ENCODE measurements at regions not wholly inside any gene's neighbourhood (a gene's known extent, or its start where the extent isn't known, plus 50 kb on each side); places are given as distances from the start of the nearest gene placed in this dataset.

DNA sequence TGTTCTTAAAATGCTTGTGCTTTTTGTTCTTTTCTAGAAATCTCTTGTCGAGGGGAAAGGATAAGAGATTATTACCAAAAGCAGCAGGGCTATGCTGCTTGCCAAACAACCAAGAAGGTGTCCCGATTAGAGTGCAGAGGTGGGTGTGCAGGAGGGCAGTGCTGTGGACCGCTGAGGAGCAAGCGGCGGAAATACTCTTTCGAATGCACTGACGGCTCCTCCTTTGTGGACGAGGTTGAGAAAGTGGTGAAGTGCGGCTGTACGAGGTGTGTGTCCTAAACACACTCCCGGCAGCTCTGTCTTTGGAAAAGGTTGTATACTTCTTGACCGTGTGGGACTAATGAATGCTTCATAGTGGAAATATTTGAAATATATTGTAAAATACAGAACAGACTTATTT lies 81.5 kb upstream of the PACRGL start:
- TF ChIP-seq, protein P1, sequence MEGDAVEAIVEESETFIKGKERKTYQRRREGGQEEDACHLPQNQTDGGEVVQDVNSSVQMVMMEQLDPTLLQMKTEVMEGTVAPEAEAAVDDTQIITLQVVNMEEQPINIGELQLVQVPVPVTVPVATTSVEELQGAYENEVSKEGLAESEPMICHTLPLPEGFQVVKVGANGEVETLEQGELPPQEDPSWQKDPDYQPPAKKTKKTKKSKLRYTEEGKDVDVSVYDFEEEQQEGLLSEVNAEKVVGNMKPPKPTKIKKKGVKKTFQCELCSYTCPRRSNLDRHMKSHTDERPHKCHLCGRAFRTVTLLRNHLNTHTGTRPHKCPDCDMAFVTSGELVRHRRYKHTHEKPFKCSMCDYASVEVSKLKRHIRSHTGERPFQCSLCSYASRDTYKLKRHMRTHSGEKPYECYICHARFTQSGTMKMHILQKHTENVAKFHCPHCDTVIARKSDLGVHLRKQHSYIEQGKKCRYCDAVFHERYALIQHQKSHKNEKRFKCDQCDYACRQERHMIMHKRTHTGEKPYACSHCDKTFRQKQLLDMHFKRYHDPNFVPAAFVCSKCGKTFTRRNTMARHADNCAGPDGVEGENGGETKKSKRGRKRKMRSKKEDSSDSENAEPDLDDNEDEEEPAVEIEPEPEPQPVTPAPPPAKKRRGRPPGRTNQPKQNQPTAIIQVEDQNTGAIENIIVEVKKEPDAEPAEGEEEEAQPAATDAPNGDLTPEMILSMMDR (IDR thresholded peaks at IDR 0.05) = no peak
- TF ChIP-seq POLR2A (IDR thresholded peaks at IDR 0.05; ENCODE audit: low read depth) (no peak), EP300 (IDR thresholded peaks at IDR 0.05) (no peak), POLR2AphosphoS5 (IDR thresholded peaks at IDR 0.05) (no peak)
